ENCODE measurements at regions not wholly inside any gene's neighbourhood (a gene's known extent, or its start where the extent isn't known, plus 50 kb on each side); places are given as distances from the start of the nearest gene placed in this dataset.

DNA sequence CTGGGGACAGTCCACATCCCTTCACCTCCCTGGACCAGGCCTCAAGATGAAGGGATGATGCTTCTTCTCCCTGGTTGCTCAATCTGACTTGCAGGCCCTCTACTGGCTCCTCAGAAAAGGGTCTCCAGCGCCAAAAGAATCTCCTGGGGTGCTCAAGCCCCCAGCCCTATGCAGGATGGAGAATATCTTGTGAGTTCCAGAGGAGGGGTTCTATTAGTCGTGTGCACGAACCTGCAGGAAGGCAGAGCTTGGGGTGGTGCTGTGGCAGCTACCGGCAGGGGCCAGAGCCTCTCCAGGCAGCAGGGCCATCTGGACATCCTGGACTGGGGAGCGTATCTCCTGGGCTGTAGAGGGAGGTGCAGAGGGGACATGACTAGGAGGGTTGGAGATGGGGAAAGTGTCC is 1339.5 kb downstream of the BRD1 start:
- 43 to 61% (median 48%) methylated on average over 4 to 5 of the region's 5 CpGs for WGBS, 4 donors
- H3K4me1 ChIP-seq (replicated peaks in 1 of 2) = no peaks in the 10 kb centered on the region
- intact Hi-C loops (cut with DNase I) = no loop called here
- H3K36me3 ChIP-seq (replicated peaks in 1 of 2) = no peaks in the 10 kb centered on the region
- no peak overlapping the region for H3K27ac ChIP-seq
- DNase-seq = no peak
- no peaks in the 10 kb centered on the region for H3K9me3 ChIP-seq (replicated peaks in 1 of 3)
- no peak overlapping the region for H3K4me3 ChIP-seq
- TF ChIP-seq, protein P1, sequence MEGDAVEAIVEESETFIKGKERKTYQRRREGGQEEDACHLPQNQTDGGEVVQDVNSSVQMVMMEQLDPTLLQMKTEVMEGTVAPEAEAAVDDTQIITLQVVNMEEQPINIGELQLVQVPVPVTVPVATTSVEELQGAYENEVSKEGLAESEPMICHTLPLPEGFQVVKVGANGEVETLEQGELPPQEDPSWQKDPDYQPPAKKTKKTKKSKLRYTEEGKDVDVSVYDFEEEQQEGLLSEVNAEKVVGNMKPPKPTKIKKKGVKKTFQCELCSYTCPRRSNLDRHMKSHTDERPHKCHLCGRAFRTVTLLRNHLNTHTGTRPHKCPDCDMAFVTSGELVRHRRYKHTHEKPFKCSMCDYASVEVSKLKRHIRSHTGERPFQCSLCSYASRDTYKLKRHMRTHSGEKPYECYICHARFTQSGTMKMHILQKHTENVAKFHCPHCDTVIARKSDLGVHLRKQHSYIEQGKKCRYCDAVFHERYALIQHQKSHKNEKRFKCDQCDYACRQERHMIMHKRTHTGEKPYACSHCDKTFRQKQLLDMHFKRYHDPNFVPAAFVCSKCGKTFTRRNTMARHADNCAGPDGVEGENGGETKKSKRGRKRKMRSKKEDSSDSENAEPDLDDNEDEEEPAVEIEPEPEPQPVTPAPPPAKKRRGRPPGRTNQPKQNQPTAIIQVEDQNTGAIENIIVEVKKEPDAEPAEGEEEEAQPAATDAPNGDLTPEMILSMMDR (IDR thresholded peaks at IDR 0.05) = no peak
- TF ChIP-seq POLR2A (IDR thresholded peaks at IDR 0.05) = no peak
- H3K27me3 ChIP-seq = peaks cover 33% of the 10 kb centered on the region

DNA sequence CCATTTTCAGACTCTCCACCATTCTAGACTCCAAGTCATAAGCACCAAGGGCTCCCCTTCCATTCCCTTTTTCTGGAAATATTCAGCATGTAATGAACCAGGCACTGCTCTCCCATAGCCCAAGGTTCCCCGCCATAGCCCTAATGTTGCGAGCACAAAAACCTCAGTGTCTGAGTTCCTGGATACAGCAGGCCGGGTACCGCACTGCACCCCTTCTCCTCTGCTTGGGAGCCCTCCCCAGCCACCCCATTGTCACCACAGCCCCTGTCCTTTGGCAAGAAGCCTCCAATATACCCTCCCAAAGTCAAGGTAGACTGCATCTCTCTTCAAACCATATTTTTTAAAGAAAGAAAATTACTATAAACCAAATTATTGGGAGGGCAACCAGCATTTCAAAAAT is 1341.1 kb downstream of the BRD1 start:
- Histone ChIP-seq H3K27me3 (peaks cover 32% of the 10 kb centered on the region), H3K36me3 (replicated peaks in 1 of 2) (no peaks in the 10 kb centered on the region), H3K27ac (no peak overlapping the region), H3K4me3 (no peak overlapping the region), H3K9me3 (replicated peaks in 1 of 3) (no peaks in the 10 kb centered on the region), H3K4me1 (replicated peaks in 1 of 2) (no peaks in the 10 kb centered on the region)
- intact Hi-C loops (cut with DNase I) = no loop called here
- no peak for DNase-seq
- no peak for TF ChIP-seq POLR2A (IDR thresholded peaks at IDR 0.05)
- TF ChIP-seq, protein P1 (IDR thresholded peaks at IDR 0.05) = no peak
- 88 to 92% (median 91%) methylated on average over 4 of the region's 4 CpGs for WGBS, 4 donors

DNA sequence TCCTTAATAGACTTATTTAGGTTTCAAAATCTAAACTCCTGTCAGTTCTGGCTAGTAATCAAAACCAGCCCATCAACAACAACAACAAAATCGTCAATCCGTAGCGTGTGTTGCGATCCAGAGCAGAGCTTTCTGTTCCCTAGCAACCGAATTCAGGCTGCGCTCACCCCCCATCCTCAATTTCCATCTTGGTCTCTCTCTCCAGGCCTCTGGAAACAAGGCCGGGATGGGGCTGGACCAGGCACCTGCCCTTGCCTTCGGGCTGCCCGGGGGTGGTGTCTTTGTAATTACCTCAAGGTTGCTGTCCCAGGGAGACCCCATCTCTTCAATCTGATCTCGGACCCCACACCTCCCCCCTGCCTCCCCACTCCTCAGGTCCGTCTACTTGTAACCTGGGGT is 1341.5 kb downstream of the BRD1 start:
- no peak for DNase-seq
- 70 to 83% (median 73%) methylated on average over 11 of the region's 11 CpGs for WGBS, 4 donors
- intact Hi-C loops (cut with DNase I) = no loop called here
- H3K9me3 ChIP-seq (replicated peaks in 1 of 3) = no peaks in the 10 kb centered on the region
- no peak overlapping the region for H3K27ac ChIP-seq
- TF ChIP-seq, protein P1 (IDR thresholded peaks at IDR 0.05) = no peak
- TF ChIP-seq POLR2A (IDR thresholded peaks at IDR 0.05) = no peak
- no peak overlapping the region for H3K4me3 ChIP-seq
- H3K4me1 ChIP-seq (replicated peaks in 1 of 2) = no peaks in the 10 kb centered on the region
- no peaks in the 10 kb centered on the region for H3K36me3 ChIP-seq (replicated peaks in 1 of 2)
- peaks cover 28% of the 10 kb centered on the region for H3K27me3 ChIP-seq

DNA sequence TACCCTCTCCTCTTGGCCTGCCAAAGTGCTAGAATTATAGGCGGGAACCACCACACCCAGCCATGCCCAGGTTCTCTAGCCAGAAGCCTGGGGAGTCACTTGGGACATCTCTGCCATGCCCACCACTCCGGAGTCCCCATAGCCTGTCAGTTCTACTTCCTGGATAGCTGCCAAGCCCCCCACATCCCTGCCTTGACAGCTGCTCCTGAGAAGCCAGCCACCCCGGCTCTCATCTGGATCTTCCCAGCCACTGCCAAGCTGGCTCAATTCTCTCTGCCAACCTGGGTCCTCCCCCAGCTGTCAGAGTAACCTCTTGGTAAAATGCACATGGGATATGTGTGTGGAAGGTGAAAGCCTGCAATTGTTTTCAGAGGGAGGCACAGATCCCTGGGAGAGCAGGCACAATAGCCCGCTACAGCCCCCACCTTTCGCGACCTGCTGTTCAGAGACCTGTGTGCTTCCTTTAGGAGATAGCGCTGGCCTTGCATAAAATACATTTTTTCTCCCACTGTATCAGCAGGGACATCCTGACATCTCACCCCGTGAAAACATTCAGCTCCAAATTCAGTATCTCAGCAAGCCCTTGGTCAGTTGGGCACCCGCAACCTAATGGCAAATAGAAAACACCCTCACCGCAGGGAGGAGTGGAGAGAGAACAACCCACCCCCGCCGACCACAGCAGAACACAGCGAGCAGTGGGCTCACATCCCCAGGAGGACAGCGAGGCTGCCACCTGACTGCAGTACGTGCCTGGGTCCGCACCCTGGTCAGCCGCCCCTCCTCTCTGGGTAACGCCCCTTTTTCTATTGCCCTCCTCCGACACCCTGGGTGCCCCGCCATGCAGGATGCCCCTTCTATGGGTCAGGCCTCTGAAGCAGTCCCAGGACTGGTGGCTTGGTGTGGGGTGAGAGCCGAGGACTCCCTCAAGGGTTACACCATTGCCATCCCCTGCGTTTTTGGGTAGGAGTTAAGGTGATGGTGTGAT is 1342.2 kb downstream of the BRD1 start:
- H3K4me1 ChIP-seq (replicated peaks in 1 of 2) = no peaks in the 10 kb centered on the region
- 63 to 75% (median 65%) methylated on average over 22 of the region's 22 CpGs for WGBS, 4 donors
- no peak overlapping the region for H3K27ac ChIP-seq
- no peak overlapping the region for H3K4me3 ChIP-seq
- no peak for DNase-seq
- H3K27me3 ChIP-seq = peaks cover 21% of the 10 kb centered on the region
- H3K9me3 ChIP-seq (replicated peaks in 1 of 3) = no peaks in the 10 kb centered on the region
- intact Hi-C loops (cut with DNase I) = no loop called here
- H3K36me3 ChIP-seq (replicated peaks in 1 of 2) = no peaks in the 10 kb centered on the region
- TF ChIP-seq, protein P1 (IDR thresholded peaks at IDR 0.05) = no peak
- TF ChIP-seq POLR2A (IDR thresholded peaks at IDR 0.05) = no peak

Measured in adrenal gland (tissue), 9 donors.